ENCODE measurements at regions not wholly inside any gene's neighbourhood (a gene's known extent, or its start where the extent isn't known, plus 50 kb on each side); places are given as distances from the start of the nearest gene placed in this dataset.
"Not testable (repeated sequence)": the region's sequence is repeated elsewhere in the genome, so short reads cannot be mapped to it uniquely, and the experiment has no call there.

- DNase-seq (ENCODE audit: low read depth in 2 of 3, low spot score in 2 of 3) = no peak
Measured at GRCh38 chr5:12675959-12676358, 771.7 kb upstream of the CTNND2 start.

GRCh38 chr5:12672141-12672540 lies 767.9 kb upstream of the CTNND2 start:
- DNase-seq (ENCODE audit: low read depth in 2 of 3, low spot score in 2 of 3) = no peak

- DNase-seq (ENCODE audit: low read depth in 2 of 3, low spot score in 2 of 3) = no peak
Measured at GRCh38 chr5:12669326-12669725, 765.1 kb upstream of the CTNND2 start.

GRCh38 chr5:12668564-12668963 lies 764.3 kb upstream of the CTNND2 start:
- DNase-seq (ENCODE audit: low read depth in 2 of 3, low spot score in 2 of 3) = no peak

GRCh38 chr5:12667818-12668217 lies 763.6 kb upstream of the CTNND2 start:
- not testable (repeated sequence) for DNase-seq (ENCODE audit: low read depth in 2 of 3, low spot score in 2 of 3)

GRCh38 chr5:12665772-12666171 lies 761.5 kb upstream of the CTNND2 start:
- DNase-seq (ENCODE audit: low read depth in 2 of 3, low spot score in 2 of 3) = not testable (repeated sequence)

GRCh38 chr5:12662545-12663314 lies 758.5 kb upstream of the CTNND2 start:
- no peak for DNase-seq (ENCODE audit: low read depth in 2 of 3, low spot score in 2 of 3)

- DNase-seq (ENCODE audit: low read depth in 2 of 3, low spot score in 2 of 3) = no peak
Measured at GRCh38 chr5:12661617-12662370, 757.5 kb upstream of the CTNND2 start.

- DNase-seq (ENCODE audit: low read depth in 2 of 3, low spot score in 2 of 3) = not testable (repeated sequence)
Measured at GRCh38 chr5:12660279-12661107, 756.2 kb upstream of the CTNND2 start.

- DNase-seq (ENCODE audit: low read depth in 2 of 3, low spot score in 2 of 3) = no peak
Measured at GRCh38 chr5:12659686-12660085, 755.4 kb upstream of the CTNND2 start.

GRCh38 chr5:12658871-12659446 lies 754.7 kb upstream of the CTNND2 start:
- DNase-seq (ENCODE audit: low read depth in 2 of 3, low spot score in 2 of 3) = no peak

GRCh38 chr5:12657914-12658474 lies 753.7 kb upstream of the CTNND2 start:
- DNase-seq (ENCODE audit: low read depth in 2 of 3, low spot score in 2 of 3) = not testable (repeated sequence)

GRCh38 chr5:12655675-12656074 lies 751.4 kb upstream of the CTNND2 start:
- DNase-seq (ENCODE audit: low read depth in 2 of 3, low spot score in 2 of 3) = no peak

- DNase-seq (ENCODE audit: low read depth in 2 of 3, low spot score in 2 of 3) = no peak
Measured at GRCh38 chr5:12652201-12652600, 748.0 kb upstream of the CTNND2 start.

GRCh38 chr5:12648558-12648957 lies 744.3 kb upstream of the CTNND2 start:
- no peak for DNase-seq (ENCODE audit: low read depth in 2 of 3, low spot score in 2 of 3)

GRCh38 chr5:12647613-12648012 lies 743.4 kb upstream of the CTNND2 start:
- no peak for DNase-seq (ENCODE audit: low read depth in 2 of 3, low spot score in 2 of 3)

- no peak for DNase-seq (ENCODE audit: low read depth in 2 of 3, low spot score in 2 of 3)
Measured at GRCh38 chr5:12645582-12645981, 741.3 kb upstream of the CTNND2 start.

- no peak for DNase-seq (ENCODE audit: low read depth in 2 of 3, low spot score in 2 of 3)
Measured at GRCh38 chr5:12636209-12636608, 732.0 kb upstream of the CTNND2 start.

- DNase-seq (ENCODE audit: low read depth in 2 of 3, low spot score in 2 of 3) = no peak
Measured at GRCh38 chr5:12626556-12626955, 722.3 kb upstream of the CTNND2 start.

- DNase-seq (ENCODE audit: low read depth in 2 of 3, low spot score in 2 of 3) = no peak
Measured at GRCh38 chr5:12625667-12626263, 721.5 kb upstream of the CTNND2 start.
